B cell (primary cell): ENCODE measurements at regions not wholly inside any gene's neighbourhood (a gene's known extent, or its start where the extent isn't known, plus 50 kb on each side); places are given as distances from the start of the nearest gene placed in this dataset.

ENCODE experiments used
- CTCF ChIP-seq: fragments of 200-600 bp; IDR thresholded peaks from one replicate; pipeline ENCODE4 v1.8.0; 2022; ENCODE audit warnings: antibody characterized with exemption, mild to moderate bottlenecking
- EZH2 ChIP-seq: IDR thresholded peaks from 2 replicates; pipeline ENCODE4 v1.6.1; 2012; ENCODE audit warnings: borderline replicate concordance, low read depth, mild to moderate bottlenecking, moderate library complexity, low read length; ENCODE audit not compliant: insufficient read depth, poor library complexity, severe bottlenecking

DNA sequence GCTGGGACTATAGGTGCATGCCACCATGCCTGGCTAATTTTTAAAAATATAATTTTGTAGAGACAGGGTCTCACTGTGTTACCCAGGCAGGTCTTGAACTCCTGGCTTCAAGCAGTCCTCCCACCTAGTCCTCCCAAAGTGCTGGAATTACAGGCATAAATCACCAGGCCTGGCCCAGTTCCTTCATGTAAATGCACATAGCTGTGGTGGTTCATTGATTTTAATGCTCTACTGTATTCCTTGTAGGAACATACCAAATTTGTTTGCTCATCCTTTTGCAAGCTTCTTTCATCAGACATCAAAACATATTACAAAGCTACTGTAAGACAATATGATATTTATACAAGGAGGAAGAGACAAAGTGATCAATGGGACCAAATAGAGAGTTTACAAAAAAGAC is 237.5 kb upstream of the ESRRG start:
- TF ChIP-seq CTCF (no peak), EZH2 (no peak)
